PFSK-1 (cell line): ENCODE measurements at regions not wholly inside any gene's neighbourhood (a gene's known extent, or its start where the extent isn't known, plus 50 kb on each side); places are given as distances from the start of the nearest gene placed in this dataset.

Experiments
- FOXP2 ChIP-seq: optimal IDR thresholded peaks from 2 replicates; pipeline ENCODE3; 2011; ENCODE audit warnings: borderline replicate concordance, control low read depth, inconsistent platforms; ENCODE audit not compliant: insufficient read depth; ENCODE audit errors: extremely low read length, extremely low read depth
- POLR2AphosphoS5 ChIP-seq: IDR thresholded peaks from 2 replicates; pipeline ENCODE4 v1.6.1; 2012; ENCODE audit warnings: low read depth, mild to moderate bottlenecking, control low read depth, low read length, moderate library complexity
- SIN3A ChIP-seq: IDR thresholded peaks from 2 replicates; pipeline ENCODE4 v1.6.1; 2012; ENCODE audit warnings: mild to moderate bottlenecking, low read length, moderate library complexity, borderline replicate concordance; ENCODE audit not compliant: insufficient read depth
- TAF1 ChIP-seq: IDR thresholded peaks from 2 replicates; pipeline ENCODE4 v1.6.1; 2012; ENCODE audit warnings: low read length, control low read depth, borderline replicate concordance; ENCODE audit not compliant: insufficient read depth
- TF ChIP-seq, protein P1 (sequence below), 2 experiments: IDR thresholded peaks; 2 replicates each; pipeline versions ENCODE4 v1.6.1 to v1.8.0; 2011 to 2012; ENCODE audit warnings: low read depth in 2 of 2, low read length in 2 of 2, control low read depth in 1 of 2, inconsistent platforms in 1 of 2, mild to moderate bottlenecking in 1 of 2, moderate library complexity in 1 of 2; ENCODE audit not compliant: insufficient read depth in 1 of 2

- TF ChIP-seq TAF1 = no peak
- TF ChIP-seq POLR2AphosphoS5 = no peak
- TF ChIP-seq, protein P1, sequence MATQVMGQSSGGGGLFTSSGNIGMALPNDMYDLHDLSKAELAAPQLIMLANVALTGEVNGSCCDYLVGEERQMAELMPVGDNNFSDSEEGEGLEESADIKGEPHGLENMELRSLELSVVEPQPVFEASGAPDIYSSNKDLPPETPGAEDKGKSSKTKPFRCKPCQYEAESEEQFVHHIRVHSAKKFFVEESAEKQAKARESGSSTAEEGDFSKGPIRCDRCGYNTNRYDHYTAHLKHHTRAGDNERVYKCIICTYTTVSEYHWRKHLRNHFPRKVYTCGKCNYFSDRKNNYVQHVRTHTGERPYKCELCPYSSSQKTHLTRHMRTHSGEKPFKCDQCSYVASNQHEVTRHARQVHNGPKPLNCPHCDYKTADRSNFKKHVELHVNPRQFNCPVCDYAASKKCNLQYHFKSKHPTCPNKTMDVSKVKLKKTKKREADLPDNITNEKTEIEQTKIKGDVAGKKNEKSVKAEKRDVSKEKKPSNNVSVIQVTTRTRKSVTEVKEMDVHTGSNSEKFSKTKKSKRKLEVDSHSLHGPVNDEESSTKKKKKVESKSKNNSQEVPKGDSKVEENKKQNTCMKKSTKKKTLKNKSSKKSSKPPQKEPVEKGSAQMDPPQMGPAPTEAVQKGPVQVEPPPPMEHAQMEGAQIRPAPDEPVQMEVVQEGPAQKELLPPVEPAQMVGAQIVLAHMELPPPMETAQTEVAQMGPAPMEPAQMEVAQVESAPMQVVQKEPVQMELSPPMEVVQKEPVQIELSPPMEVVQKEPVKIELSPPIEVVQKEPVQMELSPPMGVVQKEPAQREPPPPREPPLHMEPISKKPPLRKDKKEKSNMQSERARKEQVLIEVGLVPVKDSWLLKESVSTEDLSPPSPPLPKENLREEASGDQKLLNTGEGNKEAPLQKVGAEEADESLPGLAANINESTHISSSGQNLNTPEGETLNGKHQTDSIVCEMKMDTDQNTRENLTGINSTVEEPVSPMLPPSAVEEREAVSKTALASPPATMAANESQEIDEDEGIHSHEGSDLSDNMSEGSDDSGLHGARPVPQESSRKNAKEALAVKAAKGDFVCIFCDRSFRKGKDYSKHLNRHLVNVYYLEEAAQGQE (IDR thresholded peaks at IDR 0.05; ENCODE audit: insufficient read depth in 1 of 2, low read depth in 2 of 2, low read length in 2 of 2) = no peak
- no peak for TF ChIP-seq SIN3A
- TF ChIP-seq FOXP2 = no peak
Observed at GRCh38 chr9:89864257-89864656, 259.4 kb downstream of the GADD45G start.

GRCh38 chr9:89864731-89865130 lies 259.9 kb downstream of the GADD45G start:
- TF ChIP-seq POLR2AphosphoS5 (no peak), TAF1 (no peak), FOXP2 (no peak), SIN3A (no peak)
- TF ChIP-seq, protein P1 (IDR thresholded peaks at IDR 0.05; ENCODE audit: insufficient read depth in 1 of 2, low read depth in 2 of 2, low read length in 2 of 2) = no peak

- TF ChIP-seq POLR2AphosphoS5 (no peak), SIN3A (no peak), TAF1 (no peak), FOXP2 (no peak)
- TF ChIP-seq, protein P1 (IDR thresholded peaks at IDR 0.05; ENCODE audit: insufficient read depth in 1 of 2, low read depth in 2 of 2, low read length in 2 of 2) = no peak
Observed at GRCh38 chr9:89865357-89865756, 260.5 kb downstream of the GADD45G start.

DNA sequence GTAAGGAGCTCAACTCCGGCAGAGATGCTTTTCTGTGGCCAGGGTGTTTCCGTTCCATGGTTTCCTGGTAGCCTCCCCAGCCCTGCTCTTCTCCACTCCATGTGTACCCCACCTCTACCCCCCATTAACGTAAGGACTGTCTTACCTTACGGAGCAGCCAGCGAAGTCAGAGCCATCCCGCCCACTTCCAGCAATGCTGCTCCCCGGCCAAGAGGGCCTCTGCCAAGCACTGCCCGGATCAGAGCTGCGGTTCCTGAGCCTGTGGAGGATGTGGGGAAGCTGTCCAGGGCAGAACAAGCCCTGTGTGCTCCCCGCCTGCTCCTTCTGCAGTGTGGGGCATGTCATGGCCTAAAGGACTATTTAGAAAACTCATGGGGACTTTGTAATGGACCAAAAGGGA lies 261.2 kb downstream of the GADD45G start:
- TF ChIP-seq POLR2AphosphoS5 (no peak), FOXP2 (no peak), SIN3A (no peak), TAF1 (no peak)
- TF ChIP-seq, protein P1 (IDR thresholded peaks at IDR 0.05; ENCODE audit: insufficient read depth in 1 of 2, low read depth in 2 of 2, low read length in 2 of 2) = no peak

GRCh38 chr9:89866701-89867100 lies 261.9 kb downstream of the GADD45G start:
- TF ChIP-seq SIN3A (no peak), TAF1 (no peak), POLR2AphosphoS5 (no peak)
- TF ChIP-seq, protein P1 (IDR thresholded peaks at IDR 0.05; ENCODE audit: insufficient read depth in 1 of 2, low read depth in 2 of 2, low read length in 2 of 2) = no peak
